Transverse colon (tissue), 4 donors: ENCODE measurements at regions not wholly inside any gene's neighbourhood (a gene's known extent, or its start where the extent isn't known, plus 50 kb on each side); places are given as distances from the start of the nearest gene placed in this dataset.

ENCODE experiments used
- DNase-seq: peaks from one replicate; pipeline ENCODE4 v3.0.0-alpha.2; 2019
- H3K27ac ChIP-seq, 4 donors: fragments of 200-600 bp; sonication (generic); 2 replicates each; pipeline ENCODE4 v1.5.1; 2016 to 2018; ENCODE audit warnings: inconsistent platforms in 4 of 4
- H3K27me3 ChIP-seq: fragments of 200-600 bp; sonication (generic); 2 replicates; pipeline ENCODE4 v1.5.1; 2017; ENCODE audit warnings: inconsistent platforms
- H3K36me3 ChIP-seq, 4 donors: fragments of 200-600 bp; sonication (generic); 2 replicates each; pipeline ENCODE4 v1.5.1; 2017 to 2019; ENCODE audit warnings: inconsistent platforms in 4 of 4
- H3K4me1 ChIP-seq, 4 donors: fragments of 200-600 bp; sonication (generic); 2 replicates each; pipeline ENCODE4 v1.5.1; 2017 to 2020; ENCODE audit warnings: inconsistent platforms in 4 of 4
- H3K4me3 ChIP-seq, 4 donors: fragments of 200-600 bp; sonication (generic); 1 replicate in 1 of 4; 2 replicates in 3 of 4; pipeline versions ENCODE4 v1.5.1 to v1.6.1; 2017 to 2019; ENCODE audit warnings: inconsistent platforms in 4 of 4
- H3K9me3 ChIP-seq, 2 donors: fragments of 200-600 bp; sonication (generic); 2 replicates each; pipeline ENCODE4 v1.5.1; 2017 to 2019; ENCODE audit warnings: inconsistent platforms in 2 of 2
- EP300 ChIP-seq: sonication (generic); formaldehyde crosslinking; IDR thresholded peaks from one replicate; pipeline ENCODE4 v1.6.1; 2017; ENCODE audit warnings: antibody characterized with exemption, low read depth
- POLR2A ChIP-seq: fragments of 450-650 bp; IDR thresholded peaks from one replicate; pipeline ENCODE4 v1.6.1; 2016; ENCODE audit warnings: antibody characterized with exemption, mild to moderate bottlenecking, moderate library complexity
- POLR2AphosphoS5 ChIP-seq, 3 donors: sonication (generic); formaldehyde crosslinking; IDR thresholded peaks; one replicate each; pipeline ENCODE4 v1.6.1; 2016; ENCODE audit warnings: antibody characterized with exemption in 3 of 3
- WGBS, 2 donors: methylation state at CpG; one replicate each; pipeline ENCODE4 v1.1.5; 2018; ENCODE audit warnings: low coverage in 1 of 2; 5-methylcytosine and 5-hydroxymethylcytosine counted together
- in situ Hi-C, 4 donors: fragments of 200-750 bp; cut with MboI; loops; one replicate each; pipeline versions ENCODE4 v1.15.0 to v1.15.1; 2017; ENCODE audit warnings: low sequenced_read_pairs in 3 of 4, low pct_ligation_motif_present in 1 of 4, low pct_unique_long_range_greater_than_20kb in 1 of 4
- intact Hi-C: fragments of 100-400 bp; cut with DNase I; formaldehyde crosslinking; loops from one replicate; pipeline ENCODE4 v1.15.1; 2023; ENCODE audit warnings: low total_unique reads
- TF ChIP-seq, protein P1 (sequence below), 5 experiments: fragments of 200-600 bp in 3 of 5; fragments of 450-650 bp in 2 of 5; sonication (generic) in 3 of 5; IDR thresholded peaks; 1 replicate in 2 of 5; 2 replicates in 3 of 5; pipeline ENCODE4 v1.5.1; 2016 to 2017; ENCODE audit warnings: antibody characterized with exemption in 5 of 5, inconsistent platforms in 3 of 5, mild to moderate bottlenecking in 2 of 5, moderate library complexity in 1 of 5

DNA sequence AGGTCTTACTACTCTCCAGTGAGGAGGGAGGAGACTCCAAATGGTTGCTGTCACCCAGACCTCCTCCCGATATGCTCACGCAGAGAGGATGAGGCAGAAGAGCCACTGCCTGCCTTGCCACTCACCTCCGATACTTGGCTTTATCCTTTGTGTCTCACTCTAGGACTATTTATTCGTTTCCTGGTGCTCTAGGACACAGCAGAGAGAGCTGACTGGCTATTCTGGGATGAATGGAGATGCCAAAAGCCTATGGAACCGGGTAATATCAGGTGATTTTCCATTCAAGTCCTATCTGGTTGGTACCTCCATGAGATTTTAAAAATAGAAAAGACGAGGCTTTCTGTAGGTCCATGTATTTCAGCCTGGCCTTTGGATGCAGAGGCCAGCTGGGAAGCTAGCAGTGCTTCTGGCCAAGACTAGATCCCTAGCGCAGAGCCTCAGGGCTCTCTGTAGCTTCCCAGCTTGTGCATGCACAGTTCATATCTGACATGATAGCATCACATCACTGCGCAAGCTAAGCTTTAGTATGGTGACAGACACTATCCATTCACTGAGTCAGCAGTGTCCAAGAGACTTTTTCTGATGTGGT is 239.0 kb upstream of the ANKRD30A start:
- Histone ChIP-seq H3K27me3 (no peaks in the 10 kb centered on the region), H3K4me3 (no peak overlapping the region), H3K36me3 (no peaks in the 10 kb centered on the region), H3K9me3 (no peaks in the 10 kb centered on the region), H3K27ac (no peak overlapping the region), H3K4me1 (no peaks in the 10 kb centered on the region)
- no peak for DNase-seq
- WGBS, 2 donors = 73 to 79% methylated on average over 4 to 8 of the region's 8 CpGs
- intact Hi-C loops = loop anchor here (10.0 kb wide), 1 partner anchor 1252 kb away; no protein-coding TSS in a partner anchor
- in situ Hi-C loops = loop anchor here in 1 of 4 donors (25.0 kb wide), 1 partner anchor 1274 kb away; the partner anchor contains the start of gene GJD4
- TF ChIP-seq, protein P1, sequence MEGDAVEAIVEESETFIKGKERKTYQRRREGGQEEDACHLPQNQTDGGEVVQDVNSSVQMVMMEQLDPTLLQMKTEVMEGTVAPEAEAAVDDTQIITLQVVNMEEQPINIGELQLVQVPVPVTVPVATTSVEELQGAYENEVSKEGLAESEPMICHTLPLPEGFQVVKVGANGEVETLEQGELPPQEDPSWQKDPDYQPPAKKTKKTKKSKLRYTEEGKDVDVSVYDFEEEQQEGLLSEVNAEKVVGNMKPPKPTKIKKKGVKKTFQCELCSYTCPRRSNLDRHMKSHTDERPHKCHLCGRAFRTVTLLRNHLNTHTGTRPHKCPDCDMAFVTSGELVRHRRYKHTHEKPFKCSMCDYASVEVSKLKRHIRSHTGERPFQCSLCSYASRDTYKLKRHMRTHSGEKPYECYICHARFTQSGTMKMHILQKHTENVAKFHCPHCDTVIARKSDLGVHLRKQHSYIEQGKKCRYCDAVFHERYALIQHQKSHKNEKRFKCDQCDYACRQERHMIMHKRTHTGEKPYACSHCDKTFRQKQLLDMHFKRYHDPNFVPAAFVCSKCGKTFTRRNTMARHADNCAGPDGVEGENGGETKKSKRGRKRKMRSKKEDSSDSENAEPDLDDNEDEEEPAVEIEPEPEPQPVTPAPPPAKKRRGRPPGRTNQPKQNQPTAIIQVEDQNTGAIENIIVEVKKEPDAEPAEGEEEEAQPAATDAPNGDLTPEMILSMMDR (IDR thresholded peaks at IDR 0.05) = no peak
- TF ChIP-seq POLR2A (no peak), POLR2AphosphoS5 (IDR thresholded peaks at IDR 0.05) (no peak), EP300 (no peak)

DNA sequence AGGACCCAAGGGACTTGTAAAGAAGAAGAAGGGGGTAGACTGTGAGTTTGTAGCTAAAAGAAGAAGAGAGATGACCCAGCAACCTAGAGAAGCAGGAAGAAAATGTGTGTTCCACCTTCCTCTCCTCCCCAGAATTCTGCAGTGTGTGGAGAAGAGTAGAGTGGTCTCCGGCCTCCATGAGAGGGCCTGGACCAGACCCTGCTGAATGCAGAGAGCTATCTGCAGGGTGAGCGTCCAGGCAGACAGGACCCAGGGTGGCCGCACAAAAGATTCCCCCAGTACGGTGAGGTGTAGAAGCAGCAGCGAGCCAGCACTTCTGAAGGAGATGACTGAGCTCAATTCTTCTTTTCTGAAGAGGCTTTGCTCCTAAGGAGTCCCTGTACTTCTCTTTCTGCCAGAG is 239.7 kb upstream of the ANKRD30A start:
- Histone ChIP-seq H3K4me1 (no peaks in the 10 kb centered on the region), H3K36me3 (no peaks in the 10 kb centered on the region), H3K9me3 (no peaks in the 10 kb centered on the region), H3K27me3 (no peaks in the 10 kb centered on the region), H3K4me3 (no peak overlapping the region), H3K27ac (no peak overlapping the region)
- 86% methylated on average over 5 of the region's 5 CpGs; no CpG with 5 or more reads in 1 of the 2 donors for WGBS, 2 donors
- no peak for DNase-seq
- TF ChIP-seq EP300 (no peak), POLR2A (no peak), POLR2AphosphoS5 (IDR thresholded peaks at IDR 0.05) (no peak)
- TF ChIP-seq, protein P1 (IDR thresholded peaks at IDR 0.05) = no peak
- intact Hi-C loops (loop anchor here (10.0 kb wide), 1 partner anchor 1251 kb away; no protein-coding TSS in a partner anchor), in situ Hi-C loops (loop anchor here in 1 of 4 donors (25.0 kb wide), 1 partner anchor 1273 kb away; the partner anchor contains the start of gene GJD4)

DNA sequence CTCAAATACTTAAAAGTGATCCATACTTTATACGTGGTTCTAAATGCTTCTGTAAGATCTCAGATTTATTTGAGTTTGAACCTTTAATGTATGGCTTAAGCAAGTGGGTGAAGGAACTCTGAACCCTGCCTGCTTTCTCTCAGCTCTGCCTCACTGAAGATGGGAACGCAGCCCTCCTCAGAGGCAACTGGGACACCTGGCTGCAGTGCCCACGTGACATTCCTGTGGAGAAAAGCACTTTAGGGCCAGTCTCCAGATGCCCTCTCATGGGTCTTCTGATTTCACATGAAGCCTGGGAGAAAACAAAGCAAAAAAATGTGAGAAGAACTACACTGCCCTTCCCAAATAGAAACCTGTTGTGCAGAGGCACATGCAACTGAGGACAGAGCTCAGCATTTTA is 242.6 kb upstream of the ANKRD30A start:
- no peak for TF ChIP-seq POLR2AphosphoS5 (IDR thresholded peaks at IDR 0.05)
- TF ChIP-seq POLR2A = no peak
- no peak for TF ChIP-seq EP300
- TF ChIP-seq, protein P1 (IDR thresholded peaks at IDR 0.05) = no peak
- intact Hi-C loops = loop anchor here (10.0 kb wide), 1 partner anchor 1248 kb away; no protein-coding TSS in a partner anchor
- DNase-seq = no peak
- Histone ChIP-seq H3K36me3 (no peaks in the 10 kb centered on the region), H3K27ac (no peak overlapping the region), H3K27me3 (no peaks in the 10 kb centered on the region), H3K4me1 (no peaks in the 10 kb centered on the region), H3K9me3 (no peaks in the 10 kb centered on the region), H3K4me3 (no peak overlapping the region)
- in situ Hi-C loops = loop anchor here in 1 of 4 donors (25.0 kb wide), 1 partner anchor 1270 kb away; the partner anchor contains the start of gene GJD4
- 64 to 67% methylated on average over 2 to 3 of the region's 3 CpGs for WGBS, 2 donors

DNA sequence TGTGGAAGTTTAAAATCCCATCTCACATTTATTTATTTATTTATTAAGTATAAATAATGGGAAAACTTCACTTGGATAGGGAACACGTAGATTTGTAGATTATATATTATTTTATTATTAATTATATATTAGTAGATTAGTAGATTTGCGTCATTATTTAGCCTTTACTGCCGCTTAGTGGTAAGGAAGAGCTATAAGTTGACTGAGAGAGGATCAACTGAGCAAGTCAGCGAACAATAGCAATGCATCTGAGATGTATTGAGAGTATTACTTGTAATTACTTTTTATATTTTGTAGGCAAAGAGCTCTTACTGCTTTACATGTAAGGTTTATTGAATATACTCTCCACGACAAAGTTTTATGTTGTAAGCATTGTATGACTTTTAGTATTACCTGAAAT is 244.5 kb upstream of the ANKRD30A start:
- in situ Hi-C loops (loop anchor here in 1 of 4 donors (25.0 kb wide), 1 partner anchor 1269 kb away; the partner anchor contains the start of gene GJD4), intact Hi-C loops (loop anchor here (10.0 kb wide), 1 partner anchor 1246 kb away; no protein-coding TSS in a partner anchor)
- WGBS, 2 donors = 5 to 20% methylated on average over 5 of the region's 5 CpGs
- H3K36me3 ChIP-seq = no peaks in the 10 kb centered on the region
- no peaks in the 10 kb centered on the region for H3K4me1 ChIP-seq
- TF ChIP-seq POLR2AphosphoS5 (IDR thresholded peaks at IDR 0.05) (no peak), EP300 (no peak), POLR2A (no peak)
- TF ChIP-seq, protein P1 (IDR thresholded peaks at IDR 0.05) = peak in 4 of 5 experiments; percentile 16 to 28 (median 20)
- H3K27me3 ChIP-seq = no peaks in the 10 kb centered on the region
- H3K4me3 ChIP-seq = no peak overlapping the region
- no peak overlapping the region for H3K27ac ChIP-seq
- no peak for DNase-seq
- no peaks in the 10 kb centered on the region for H3K9me3 ChIP-seq
